Endothelial cell of umbilical vein (primary cell): ENCODE measurements at regions not wholly inside any gene's neighbourhood (a gene's known extent, or its start where the extent isn't known, plus 50 kb on each side); places are given as distances from the start of the nearest gene placed in this dataset.

ENCODE experiments used
- BruUV-seq: library from RNA; stranded (reverse); fragments of 400-500 nt; replicated peaks from 2 replicates; lab custom pipeline; 2021; lab: Mats Ljungman, UMichigan
- CTCF ChIA-PET: fragments of 300-600, 350-600 bp; sonication (Branson Sonifier 250); formaldehyde crosslinking; loops from one replicate; lab custom pipeline; 2021; ENCODE audit warnings: antibody characterized with exemption, inconsistent platforms; lab: Charles Lee
- POLR2A ChIA-PET: fragments of 300-600, 350-600 bp; sonication (Branson Sonifier 250); formaldehyde crosslinking; loops from one replicate; lab custom pipeline; 2021; ENCODE audit warnings: antibody characterized with exemption, inconsistent platforms; lab: Charles Lee
- DNase-seq: peaks from one replicate; pipeline ENCODE4 v3.0.0-alpha.2; 2011; ENCODE audit warnings: low read depth, low spot score
- FAIRE-seq: peaks from 2 replicates; lab custom pipeline; 2011; peaks lifted over from hg19 to GRCh38; lab: Jason Lieb, UNC
- H2AFZ ChIP-seq: 2 replicates; pipeline ENCODE4 v1.6.0; 2012; ENCODE audit warnings: low read depth, low read length, control low read depth, inconsistent platforms
- H3K27ac ChIP-seq: 2 replicates; pipeline ENCODE4 v1.5.1; 2011; ENCODE audit warnings: low read depth, mild to moderate bottlenecking, control low read depth, low read length, moderate library complexity; ENCODE audit not compliant: insufficient read depth
- H3K27me3 ChIP-seq, 2 experiments: 2 replicates each; pipeline versions ENCODE4 v1.6.0 to v1.6.1; 2011; ENCODE audit warnings: low read length in 2 of 2, mixed read lengths in 1 of 2; ENCODE audit not compliant: control insufficient read depth in 2 of 2, insufficient read depth in 2 of 2
- H3K36me3 ChIP-seq, 2 experiments: 2 replicates in 1 of 2; 3 replicates in 1 of 2; pipeline ENCODE4 v1.5.1; 2011; ENCODE audit warnings: low read length in 2 of 2, mild to moderate bottlenecking in 1 of 2, moderate library complexity in 1 of 2; ENCODE audit not compliant: control insufficient read depth in 2 of 2, insufficient read depth in 2 of 2; ENCODE audit errors: extremely low read depth in 1 of 2
- H3K4me1 ChIP-seq: 3 replicates; pipeline ENCODE4 v1.5.1; 2011; ENCODE audit warnings: mild to moderate bottlenecking, low read length; ENCODE audit not compliant: control insufficient read depth, insufficient read depth; ENCODE audit errors: extremely low read depth
- H3K4me2 ChIP-seq: 2 replicates; pipeline ENCODE4 v1.6.1; 2011; ENCODE audit warnings: low read length, control low read depth, mixed read lengths; ENCODE audit not compliant: insufficient read depth
- H3K4me3 ChIP-seq, 3 experiments: fragments of 200-600 bp in 1 of 3; sonication (generic), shearing (Covaris generic) in 1 of 3; replicated peaks in 1 of 3; 2 replicates each; pipeline ENCODE4 v1.5.1; 2011 to 2016; ENCODE audit warnings: control low read depth in 3 of 3, low read length in 3 of 3, mild to moderate bottlenecking in 2 of 3, inconsistent platforms in 1 of 3, low read depth in 1 of 3, moderate library complexity in 1 of 3; ENCODE audit not compliant: insufficient read depth in 1 of 3
- H3K79me2 ChIP-seq: 2 replicates; pipeline ENCODE4 v1.6.0; 2012; ENCODE audit warnings: low read length, inconsistent platforms; ENCODE audit not compliant: control insufficient read depth, insufficient read depth
- H3K9ac ChIP-seq: replicated peaks from 2 replicates; pipeline ENCODE3; 2011; ENCODE audit warnings: low read length, control low read depth; ENCODE audit not compliant: insufficient read depth; ENCODE audit errors: extremely low read depth
- H3K9me1 ChIP-seq: replicated peaks from 3 replicates; pipeline ENCODE4 v1.6.0; 2011; ENCODE audit warnings: mild to moderate bottlenecking, low read length; ENCODE audit not compliant: control insufficient read depth, insufficient read depth; ENCODE audit errors: extremely low read depth
- H3K9me3 ChIP-seq: replicated peaks from 2 replicates; pipeline ENCODE4 v1.5.1; 2012; ENCODE audit warnings: low read length, inconsistent platforms; ENCODE audit not compliant: control insufficient read depth, insufficient read depth
- H4K20me1 ChIP-seq: replicated peaks from 2 replicates; pipeline ENCODE3; 2011; ENCODE audit warnings: mild to moderate bottlenecking, low read length; ENCODE audit not compliant: control insufficient read depth, insufficient read depth; ENCODE audit errors: extremely low read depth
- EZH2 ChIP-seq: IDR thresholded peaks from 2 replicates; pipeline ENCODE4 v1.6.1; 2012; ENCODE audit warnings: borderline replicate concordance, low read depth, mild to moderate bottlenecking, moderate library complexity, low read length, inconsistent platforms; ENCODE audit not compliant: severe bottlenecking
- FOS ChIP-seq: IDR thresholded peaks from 2 replicates; pipeline ENCODE4 v1.6.1; 2011; ENCODE audit warnings: mild to moderate bottlenecking, low read length, moderate library complexity, borderline replicate concordance; ENCODE audit not compliant: insufficient read depth
- GATA2 ChIP-seq: IDR thresholded peaks from 2 replicates; pipeline ENCODE4 v1.7.0; 2011; ENCODE audit warnings: low read depth, mild to moderate bottlenecking, moderate library complexity, mixed read lengths, low read length; ENCODE audit not compliant: insufficient read length, insufficient read depth
- JUN ChIP-seq: IDR thresholded peaks from 2 replicates; pipeline ENCODE4 v1.6.1; 2011; ENCODE audit warnings: borderline replicate concordance, low read depth; ENCODE audit not compliant: insufficient read length, insufficient read depth
- MYC ChIP-seq: IDR thresholded peaks from one replicate; pipeline ENCODE4 v1.6.1; 2011; ENCODE audit warnings: mild to moderate bottlenecking, low read depth, low read length
- POLR2A ChIP-seq: IDR thresholded peaks from 2 replicates; pipeline ENCODE4 v1.6.1; 2012; ENCODE audit warnings: low read depth, mild to moderate bottlenecking, control low read depth, low read length
- POLR2AphosphoS5 ChIP-seq: IDR thresholded peaks from 2 replicates; pipeline ENCODE4 v1.6.1; 2012; ENCODE audit warnings: low read depth, mild to moderate bottlenecking, control low read depth, low read length, moderate library complexity; ENCODE audit not compliant: insufficient read depth
- dilution Hi-C: fragments of 300-500 bp; cut with MboI; formaldehyde crosslinking; loops from one replicate; pipeline ENCODE4 v1.15.0; 2019; ENCODE audit warnings: low sequenced_read_pairs; ENCODE audit not compliant: extremely low pct_ligation_motif_present
- intact Hi-C: fragments of 100-400 bp; cut with micrococcal nuclease; formaldehyde crosslinking; loops from one replicate; pipeline ENCODE4 v1.10.0; 2022
- TF ChIP-seq, protein P1 (sequence below): IDR thresholded peaks from 2 replicates; pipeline ENCODE4 v1.6.1; 2011; ENCODE audit not compliant: insufficient read depth, insufficient read length
- TF ChIP-seq, protein P2 (sequence below), 2 donors: IDR thresholded peaks; 1 replicate in 1 of 2; 2 replicates in 1 of 2; pipeline ENCODE4 v1.5.1; 2011; ENCODE audit warnings: low read length in 2 of 2, mild to moderate bottlenecking in 2 of 2, moderate library complexity in 2 of 2, control low read depth in 1 of 2, inconsistent platforms in 1 of 2, low read depth in 1 of 2; ENCODE audit not compliant: insufficient read depth in 1 of 2; ENCODE audit errors: extremely low read depth in 1 of 2

DNA sequence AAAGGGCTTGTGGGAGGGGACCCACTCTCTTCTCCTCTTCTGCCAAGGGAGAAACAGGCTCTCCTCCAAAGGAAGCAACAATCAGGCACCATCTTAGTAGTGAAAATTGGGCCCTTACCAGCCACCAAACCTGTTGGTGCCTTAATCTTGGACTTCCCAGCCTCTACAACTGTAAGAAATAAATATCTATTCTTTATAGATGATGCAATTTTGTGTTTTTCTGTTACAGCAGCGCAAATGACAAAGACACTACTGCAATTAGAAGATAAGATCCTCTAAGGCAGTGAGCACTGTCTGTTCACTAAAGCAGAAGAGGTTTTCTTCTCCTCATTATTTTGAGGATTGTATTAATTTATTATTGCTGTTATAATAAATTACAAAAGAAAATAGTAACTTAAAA is 691.4 kb upstream of the CCDC179 start:
- BruUV-seq, result no TSS peak
- no peak for DNase-seq
- H3K9ac ChIP-seq, result no peak overlapping the region
- H3K4me3 ChIP-seq, result no peak overlapping the region
- H3K79me2 ChIP-seq, result no peaks in the 10 kb centered on the region
- H3K4me1 ChIP-seq, result peaks cover 10% of the 10 kb centered on the region
- H3K9me1 ChIP-seq, result no peaks in the 10 kb centered on the region
- no peaks in the 10 kb centered on the region for H3K9me3 ChIP-seq
- POLR2A ChIA-PET, result no interaction called here
- H3K36me3 ChIP-seq, result no peaks in the 10 kb centered on the region
- TF ChIP-seq, protein P1, sequence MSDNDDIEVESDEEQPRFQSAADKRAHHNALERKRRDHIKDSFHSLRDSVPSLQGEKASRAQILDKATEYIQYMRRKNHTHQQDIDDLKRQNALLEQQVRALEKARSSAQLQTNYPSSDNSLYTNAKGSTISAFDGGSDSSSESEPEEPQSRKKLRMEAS, result no peak
- no peak for TF ChIP-seq FOS
- no peak for TF ChIP-seq POLR2A
- no peak for TF ChIP-seq POLR2AphosphoS5
- TF ChIP-seq MYC, result no peak
- no peak for TF ChIP-seq JUN
- TF ChIP-seq, protein P2, sequence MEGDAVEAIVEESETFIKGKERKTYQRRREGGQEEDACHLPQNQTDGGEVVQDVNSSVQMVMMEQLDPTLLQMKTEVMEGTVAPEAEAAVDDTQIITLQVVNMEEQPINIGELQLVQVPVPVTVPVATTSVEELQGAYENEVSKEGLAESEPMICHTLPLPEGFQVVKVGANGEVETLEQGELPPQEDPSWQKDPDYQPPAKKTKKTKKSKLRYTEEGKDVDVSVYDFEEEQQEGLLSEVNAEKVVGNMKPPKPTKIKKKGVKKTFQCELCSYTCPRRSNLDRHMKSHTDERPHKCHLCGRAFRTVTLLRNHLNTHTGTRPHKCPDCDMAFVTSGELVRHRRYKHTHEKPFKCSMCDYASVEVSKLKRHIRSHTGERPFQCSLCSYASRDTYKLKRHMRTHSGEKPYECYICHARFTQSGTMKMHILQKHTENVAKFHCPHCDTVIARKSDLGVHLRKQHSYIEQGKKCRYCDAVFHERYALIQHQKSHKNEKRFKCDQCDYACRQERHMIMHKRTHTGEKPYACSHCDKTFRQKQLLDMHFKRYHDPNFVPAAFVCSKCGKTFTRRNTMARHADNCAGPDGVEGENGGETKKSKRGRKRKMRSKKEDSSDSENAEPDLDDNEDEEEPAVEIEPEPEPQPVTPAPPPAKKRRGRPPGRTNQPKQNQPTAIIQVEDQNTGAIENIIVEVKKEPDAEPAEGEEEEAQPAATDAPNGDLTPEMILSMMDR (IDR thresholded peaks at IDR 0.05; ENCODE audit: extremely low read depth in 1 of 2, insufficient read depth in 1 of 2, low read depth in 1 of 2, low read length in 2 of 2), result no peak
- no peak for TF ChIP-seq EZH2
- TF ChIP-seq GATA2, result no peak
- no peaks in the 10 kb centered on the region for H4K20me1 ChIP-seq
- H3K4me2 ChIP-seq, result no peak overlapping the region
- no peak overlapping the region for H3K27ac ChIP-seq
- CTCF ChIA-PET, result no interaction called here
- dilution Hi-C loops (no loop called here), intact Hi-C loops (no loop called here)
- H2AFZ ChIP-seq, result no peak overlapping the region
- FAIRE-seq, result no peak
- H3K27me3 ChIP-seq, result no peaks in the 10 kb centered on the region
